ENCODE measurements at regions not wholly inside any gene's neighbourhood (a gene's known extent, or its start where the extent isn't known, plus 50 kb on each side); places are given as distances from the start of the nearest gene placed in this dataset.
A peak's percentile ranks its signal among the peaks of the same experiment; 100 is the strongest.

GRCh38 chr17:36730095-36730808, 128.9 kb downstream of the MRM1 start:
- DNase-seq, result no peak

DNA sequence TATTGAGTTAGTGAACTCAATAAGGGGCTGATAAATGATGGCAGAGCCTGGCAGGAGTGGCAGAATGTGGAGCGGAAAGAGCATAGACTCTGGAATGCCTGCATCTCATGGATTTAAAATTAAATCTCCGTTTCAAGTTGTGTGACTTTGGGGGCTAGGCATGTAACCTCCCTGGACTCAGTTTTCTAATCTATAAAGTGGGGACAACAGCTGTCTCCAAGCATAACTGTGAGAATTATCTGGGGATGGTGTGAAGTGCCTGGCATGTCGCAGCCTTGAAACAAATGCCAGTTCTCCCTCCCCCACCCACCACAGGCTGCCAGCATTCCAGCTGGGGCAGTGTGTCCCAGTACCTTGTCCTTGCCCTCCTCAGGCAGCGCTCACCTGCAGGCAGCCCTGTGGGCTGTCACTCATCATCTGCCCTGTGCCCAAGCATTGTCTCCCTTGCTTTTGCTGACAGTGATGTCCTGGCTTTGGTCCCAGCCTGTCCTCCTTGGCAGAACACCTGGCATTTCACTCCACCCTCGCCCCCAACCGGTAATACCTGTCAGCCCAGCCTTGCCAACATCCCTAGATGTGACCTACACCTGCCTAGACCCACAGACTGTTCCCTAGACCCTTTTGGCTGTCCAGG, 129.6 kb downstream of the MRM1 start:
- DNase-seq, result peak in 2 of 3 experiments; percentile 54 to 73

DNA sequence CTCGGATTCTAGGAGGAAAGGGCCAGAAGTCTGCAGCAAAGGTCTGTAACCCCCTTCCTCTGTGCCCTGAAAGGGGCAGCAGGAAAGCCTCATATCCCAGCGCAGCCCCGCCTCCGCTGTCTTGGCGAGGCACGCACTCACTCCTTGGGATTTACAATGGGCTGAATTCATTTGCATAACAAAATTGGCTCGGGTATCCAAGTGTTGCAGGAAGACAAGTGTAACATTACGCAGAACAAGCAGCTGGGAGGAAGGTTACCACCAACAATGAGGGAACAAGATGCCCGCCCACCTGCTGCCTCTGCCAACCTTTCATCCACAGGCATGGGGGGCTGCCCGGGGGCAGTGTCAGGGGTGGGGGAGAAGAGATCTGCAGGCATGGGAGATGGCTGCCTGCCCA, 130.4 kb downstream of the MRM1 start:
- DNase-seq, result peak in 2 of 3 experiments; percentile 15 to 18

DNA sequence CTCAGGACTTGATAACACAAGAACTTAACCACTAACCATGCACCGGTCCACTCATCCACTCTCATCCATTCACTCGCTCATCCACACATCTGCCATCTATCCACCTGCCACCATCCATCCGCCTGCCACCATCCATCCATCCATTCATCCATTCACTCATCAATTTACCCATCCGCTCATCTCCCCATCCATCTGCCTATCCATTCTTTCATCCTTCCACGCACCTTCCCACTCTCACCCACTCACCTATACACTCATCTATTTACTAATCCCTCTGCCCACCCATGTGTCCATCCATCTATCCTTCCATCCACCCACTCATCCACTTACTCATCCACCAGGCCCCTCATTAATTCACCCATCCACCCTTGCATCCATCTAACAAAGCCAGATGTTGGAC, 131.0 kb downstream of the MRM1 start:
- DNase-seq, result no peak

DNA sequence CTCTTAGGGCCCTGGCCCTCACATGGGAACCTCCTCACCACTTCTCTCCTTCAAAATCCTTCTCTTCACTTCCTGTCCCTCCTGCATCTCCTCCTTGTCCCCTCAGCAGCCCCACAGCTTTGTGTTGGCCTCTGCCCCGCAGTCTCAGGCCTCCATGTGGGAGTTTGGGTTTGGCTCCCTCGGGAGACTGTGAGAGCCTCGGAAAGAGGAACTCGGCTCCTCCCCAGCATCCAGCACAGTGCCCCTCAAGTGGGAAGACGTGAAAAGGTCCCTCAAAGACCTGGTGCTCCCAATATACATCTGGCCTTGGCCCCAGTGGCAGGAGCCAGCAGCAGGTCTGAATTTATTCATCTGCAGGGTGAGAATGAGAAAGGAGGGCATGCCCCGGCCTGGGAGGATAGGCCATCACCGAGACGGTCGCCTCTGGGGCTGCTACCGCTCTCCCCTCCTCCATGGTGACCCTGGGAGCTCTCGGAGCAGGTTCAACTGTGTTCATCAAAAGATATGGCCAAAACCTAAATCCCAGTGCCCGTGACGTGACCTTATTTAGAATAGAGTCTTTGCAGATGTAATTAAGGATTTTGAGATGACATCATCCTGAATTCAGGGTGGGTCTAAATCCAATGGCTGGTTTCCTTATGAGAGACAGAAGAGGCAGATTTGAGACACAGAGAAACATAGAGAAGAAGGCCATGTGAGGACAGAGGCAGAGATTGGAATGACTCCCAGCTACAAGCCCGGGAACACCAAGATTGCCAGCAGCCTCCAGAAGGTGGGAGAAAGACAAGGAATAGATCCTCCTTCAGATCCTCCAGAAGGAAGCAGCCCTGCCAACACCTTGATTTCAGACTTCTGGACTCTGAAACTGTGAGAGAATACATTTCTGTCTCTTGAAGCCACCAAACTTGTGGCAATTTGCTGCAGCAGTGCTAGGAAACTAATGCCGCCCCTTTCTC, 135.1 kb downstream of the MRM1 start:
- no peak for DNase-seq

DNA sequence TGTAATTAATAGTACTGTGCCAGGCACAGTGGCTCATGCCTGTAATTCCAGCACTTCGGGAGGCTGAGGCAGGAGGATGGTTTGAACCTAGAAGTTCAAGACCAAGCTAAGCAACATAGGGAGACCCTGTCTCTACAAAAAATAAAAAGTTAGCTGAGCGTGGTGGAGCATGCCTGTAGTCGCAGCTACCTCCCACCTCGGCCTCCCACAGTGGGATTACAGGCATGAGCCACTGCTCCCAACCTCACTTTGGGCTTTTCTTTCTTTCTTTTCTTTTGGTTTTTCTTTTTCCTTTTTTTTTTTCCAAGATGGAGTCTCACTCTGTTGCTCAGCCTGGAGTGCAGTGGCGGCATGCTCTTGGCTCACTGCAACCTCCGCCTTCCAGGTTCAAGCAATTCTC, 137.8 kb downstream of the MRM1 start:
- DNase-seq, result no peak

DNA sequence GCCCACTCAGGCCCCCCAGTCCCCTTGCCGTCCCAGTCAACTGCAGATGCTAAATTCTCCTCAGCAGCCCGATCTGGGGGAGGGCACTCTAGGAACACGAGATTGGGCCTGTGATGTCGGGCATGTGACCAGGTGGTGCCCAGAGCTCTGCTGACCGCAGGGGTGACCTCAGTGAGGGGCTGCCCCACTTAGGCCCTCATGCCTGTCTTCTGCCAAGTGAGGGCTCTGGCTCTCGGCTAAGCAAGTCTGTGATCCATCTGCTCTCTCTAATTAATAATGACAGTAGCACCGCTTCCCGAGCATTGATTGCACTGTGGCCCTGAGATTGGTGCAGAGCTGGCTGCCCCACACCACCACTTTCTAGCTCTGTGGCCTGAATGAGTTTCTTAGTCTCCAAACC, 138.8 kb downstream of the MRM1 start:
- no peak for DNase-seq

DNA sequence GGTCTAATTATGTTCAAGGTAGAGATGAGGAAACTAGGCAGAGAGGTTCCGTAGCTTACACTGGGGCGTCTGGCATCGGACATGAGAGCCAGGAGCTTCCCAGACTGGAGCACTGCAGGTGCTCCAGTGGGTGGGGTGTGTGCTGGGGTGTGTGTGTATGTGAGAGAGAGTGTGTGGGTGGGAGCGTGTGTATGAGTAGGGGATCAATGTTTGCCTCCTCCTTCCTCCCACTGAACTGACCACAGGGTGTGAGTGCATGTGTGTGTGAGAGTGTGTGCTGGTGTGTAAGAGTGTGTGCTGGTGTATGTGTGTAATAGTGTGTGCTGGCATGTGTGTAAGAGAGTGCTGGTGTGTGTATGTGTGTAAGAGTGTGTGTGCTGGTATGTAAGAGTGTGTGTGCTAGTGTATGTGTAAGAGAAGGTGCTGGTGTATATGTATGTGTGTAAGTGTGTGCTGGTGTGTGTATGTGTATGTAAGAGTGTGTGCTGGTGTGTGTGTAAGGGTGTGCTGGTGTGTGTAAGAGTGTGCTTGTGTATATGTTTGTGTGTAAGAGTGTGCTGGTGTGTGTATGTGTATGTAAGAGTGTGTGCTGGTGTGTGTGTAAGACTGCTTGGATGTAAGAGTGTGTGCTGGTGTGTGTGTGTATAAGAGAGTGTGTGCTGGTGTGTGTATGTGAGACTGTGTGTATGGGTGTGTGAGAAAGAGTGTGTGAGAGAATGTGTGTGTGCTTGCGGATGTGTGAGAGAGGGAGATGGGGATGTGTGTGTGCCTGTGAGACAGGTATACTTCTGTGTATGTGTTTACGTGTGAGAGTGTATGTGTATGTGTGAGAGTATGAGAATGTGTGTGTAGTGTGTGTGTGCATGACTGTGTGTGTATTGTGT, 139.9 kb downstream of the MRM1 start:
- no peak for DNase-seq

DNA sequence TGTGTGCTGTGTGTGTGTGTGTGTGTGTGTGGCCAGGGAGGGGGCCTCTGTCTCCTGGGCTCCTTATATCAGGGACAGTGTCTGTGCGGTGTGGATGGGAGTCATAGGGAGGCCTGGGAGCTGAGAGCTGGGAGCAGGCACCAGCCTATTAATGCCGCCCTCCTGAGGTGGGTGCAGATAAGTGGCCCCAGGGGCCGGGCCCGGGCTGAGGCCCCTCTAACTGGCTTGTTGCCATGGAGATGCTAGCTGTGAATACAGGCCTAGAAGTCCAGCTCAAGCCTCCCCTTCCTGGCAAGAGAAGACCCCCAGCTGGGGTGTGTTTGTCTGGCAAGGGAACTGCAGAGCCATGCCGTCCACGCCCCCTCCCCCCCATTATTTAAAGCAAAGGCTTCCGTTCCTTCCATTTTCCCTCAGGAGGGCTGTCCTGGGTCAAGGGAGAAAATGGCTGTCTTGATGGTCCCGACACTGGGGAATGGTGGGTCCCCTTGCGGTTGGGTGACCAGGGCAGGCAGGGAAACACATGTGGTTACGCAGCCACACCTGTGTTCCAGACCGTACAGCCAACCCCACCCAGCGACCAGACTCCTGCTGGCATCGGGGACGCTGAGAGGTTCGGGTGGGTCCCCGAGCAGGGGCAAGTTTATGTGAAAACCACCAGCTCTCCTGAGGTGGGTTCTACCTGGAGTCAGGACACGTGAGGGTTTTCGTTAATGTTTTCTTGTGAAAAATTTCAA, 141.1 kb downstream of the MRM1 start:
- peak in 2 of 3 experiments; percentile 37 to 71 for DNase-seq

GRCh38 chr17:36743130-36743529, 141.7 kb downstream of the MRM1 start:
- peak in 2 of 3 experiments; percentile 20 to 66 for DNase-seq

GRCh38 chr17:36746381-36747053, 145.1 kb downstream of the MRM1 start:
- DNase-seq, result no peak

DNA sequence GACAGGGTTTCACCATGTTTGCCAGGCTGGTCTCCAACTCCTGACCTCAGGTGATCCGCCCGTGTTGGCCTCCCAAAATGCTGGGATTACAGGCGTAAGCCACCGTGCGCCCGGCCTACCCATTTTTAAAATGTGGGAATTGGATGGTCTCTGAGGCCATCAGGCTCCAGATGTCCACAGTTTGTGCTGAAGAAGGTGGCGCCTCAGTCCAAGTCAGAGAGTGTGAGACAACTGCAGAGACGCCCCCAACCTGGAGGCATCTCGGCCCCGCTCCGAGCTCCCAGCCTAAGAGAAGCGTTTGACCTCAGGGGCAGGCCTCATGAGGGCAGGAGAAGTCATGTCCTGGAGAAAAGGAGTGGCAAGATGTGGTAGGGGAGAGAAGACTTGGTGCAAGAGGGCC, 146.5 kb downstream of the MRM1 start:
- DNase-seq, result no peak

GRCh38 chr17:36748272-36748671, 146.9 kb downstream of the MRM1 start:
- no peak for DNase-seq

GRCh38 chr17:36749493-36749892, 148.1 kb downstream of the MRM1 start:
- peak in 2 of 3 experiments; percentile 38 to 71 for DNase-seq

DNA sequence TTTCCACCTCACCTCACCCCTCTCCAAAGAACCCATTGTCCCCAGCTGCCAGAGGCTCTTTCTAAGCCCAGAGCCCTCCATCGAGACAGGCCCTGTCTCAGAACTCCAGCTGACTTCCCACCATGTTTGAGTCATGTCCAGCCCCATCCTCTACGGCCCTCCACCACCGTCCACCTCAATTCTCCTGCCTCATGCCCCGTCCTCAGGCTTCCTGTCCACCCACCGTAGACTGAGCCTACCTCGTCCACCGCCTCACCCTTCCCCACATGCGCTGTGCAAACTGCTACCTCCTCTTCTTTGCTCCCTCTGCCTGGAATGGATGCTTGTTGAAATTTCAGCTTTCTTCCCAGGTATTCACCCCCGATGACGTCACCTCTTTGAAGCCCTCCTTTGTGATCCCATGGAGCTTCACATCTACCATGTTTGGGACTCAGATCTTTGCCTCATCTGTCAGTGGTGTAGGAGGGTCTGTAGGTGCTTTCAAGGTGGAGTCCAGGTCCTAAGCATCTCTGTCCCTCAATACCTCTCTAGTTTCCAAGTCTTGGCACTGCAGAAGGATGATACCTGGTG, 149.0 kb downstream of the MRM1 start:
- DNase-seq, result no peak

DNA sequence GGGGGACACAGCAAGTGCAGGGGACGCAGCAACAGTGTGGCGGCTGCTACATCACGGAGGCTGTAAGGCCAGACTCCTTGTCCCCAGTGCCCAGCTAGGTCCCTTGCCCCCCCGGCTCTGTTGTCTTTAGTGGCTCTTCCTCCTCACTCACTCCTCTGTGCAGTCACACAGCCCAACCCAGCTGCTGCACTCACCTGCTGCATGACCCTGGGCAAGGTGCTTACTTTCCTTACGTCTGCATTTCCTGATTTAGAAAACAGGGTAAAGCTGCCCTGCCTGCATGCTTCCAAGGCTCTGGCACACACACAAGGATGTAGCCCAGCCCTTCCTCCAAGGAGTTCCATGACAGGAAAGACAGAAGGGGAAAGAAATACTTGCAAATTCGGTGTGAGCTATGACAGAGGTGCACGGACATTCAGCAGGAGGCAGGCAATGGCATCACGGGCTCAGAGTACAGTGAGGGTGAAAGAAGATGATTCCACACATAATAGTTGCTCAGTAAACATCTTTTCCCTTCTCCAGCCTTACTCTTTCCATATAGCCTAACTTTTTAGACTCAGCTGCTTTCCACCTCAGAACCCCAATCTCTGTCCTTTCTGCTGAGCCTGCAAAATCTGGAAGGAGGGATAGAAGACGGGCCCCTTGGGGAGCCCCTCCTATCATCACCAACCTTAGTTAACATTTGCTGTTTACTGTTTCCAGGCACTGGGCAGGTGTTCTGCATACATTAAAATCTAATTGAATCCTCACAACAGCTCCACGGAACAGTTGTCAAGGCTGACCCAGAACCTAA, 150.9 kb downstream of the MRM1 start:
- no peak for DNase-seq

GRCh38 chr17:36755586-36755985, 154.2 kb downstream of the MRM1 start:
- DNase-seq, result peak; percentile 38 to 61 (median 57)

DNA sequence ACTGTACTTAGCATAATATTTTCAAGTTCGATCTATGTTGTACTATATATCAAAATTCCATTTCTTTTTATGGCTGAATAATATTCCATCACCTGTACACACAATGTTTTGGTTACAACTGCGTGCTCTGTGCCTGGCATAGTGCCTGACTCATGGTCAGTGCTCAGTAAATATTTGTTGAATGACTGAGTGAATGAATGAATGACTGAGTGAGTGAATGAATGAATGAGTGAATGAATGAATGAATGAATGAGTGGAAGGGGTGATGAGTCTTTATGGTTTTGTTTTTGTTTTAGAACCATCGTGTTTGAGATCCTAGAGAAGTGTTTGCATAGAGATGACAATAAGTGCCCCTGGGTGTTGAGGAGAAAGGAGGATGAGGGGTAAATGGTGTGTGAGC, 155.3 kb downstream of the MRM1 start:
- no peak for DNase-seq

DNA sequence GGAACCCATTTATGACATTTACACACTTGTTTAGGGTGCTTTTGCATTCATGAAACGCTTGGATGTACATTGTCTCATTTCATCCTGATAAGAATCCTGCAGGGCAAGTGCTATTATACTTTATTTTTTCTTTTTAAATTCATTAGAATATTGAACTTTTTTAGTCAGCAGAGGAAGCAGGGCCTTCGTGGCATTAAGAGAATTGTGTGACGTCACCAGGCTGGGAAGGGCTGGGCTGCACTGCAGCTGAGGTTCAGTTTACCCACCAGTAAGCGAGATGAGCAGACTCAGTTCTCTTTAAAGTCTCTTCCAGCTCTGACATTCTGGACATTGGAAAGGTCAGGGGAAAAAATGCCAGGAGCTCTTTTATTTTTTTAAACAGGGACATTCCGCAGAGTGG, 159.0 kb downstream of the MRM1 start:
- DNase-seq, result no peak

Measured in NCI-H1417 (cell line).